Endodermal cell (in vitro differentiated cells): ENCODE measurements at regions not wholly inside any gene's neighbourhood (a gene's known extent, or its start where the extent isn't known, plus 50 kb on each side); places are given as distances from the start of the nearest gene placed in this dataset.

Experiments used
- DNase-seq: peaks from one replicate; pipeline ENCODE4 v3.0.0-alpha.2; 2017
- H3K27ac ChIP-seq: 2 replicates; pipeline ENCODE4 v1.5.1; 2013; ENCODE audit warnings: mild to moderate bottlenecking, low read depth, low read length, moderate library complexity
- H3K27me3 ChIP-seq: 2 replicates; pipeline ENCODE4 v1.6.1; 2013; ENCODE audit warnings: mild to moderate bottlenecking, low read length, moderate library complexity; ENCODE audit not compliant: insufficient read depth, control insufficient read depth, poor library complexity, severe bottlenecking
- H3K36me3 ChIP-seq: 2 replicates; pipeline ENCODE4 v1.7.0; 2013; ENCODE audit warnings: mild to moderate bottlenecking, low read length, moderate library complexity; ENCODE audit not compliant: control insufficient read depth, insufficient read depth
- H3K4me1 ChIP-seq: one replicate; pipeline ENCODE4 v1.7.0; 2013; ENCODE audit warnings: low read length; ENCODE audit not compliant: control insufficient read depth, insufficient read depth
- H3K4me3 ChIP-seq: 2 replicates; pipeline ENCODE4 v1.5.1; 2013; ENCODE audit warnings: mild to moderate bottlenecking, low read length, moderate library complexity
- H3K9ac ChIP-seq: 2 replicates; pipeline ENCODE4 v1.6.1; 2013; ENCODE audit warnings: mild to moderate bottlenecking, low read length, moderate library complexity; ENCODE audit not compliant: poor library complexity, severe bottlenecking; ENCODE audit errors: extremely low read depth
- H3K9me3 ChIP-seq: 2 replicates; pipeline ENCODE4 v1.6.1; 2013; ENCODE audit warnings: mild to moderate bottlenecking, low read length, moderate library complexity; ENCODE audit not compliant: control insufficient read depth
- H3K27ac Mint-ChIP-seq: 2 replicates; pipeline ENCODE4 v1.8.0; 2020; ENCODE audit warnings: mixed read lengths
- H3K27me3 Mint-ChIP-seq: 2 replicates; pipeline ENCODE4 v1.8.0; 2021; ENCODE audit warnings: mild to moderate bottlenecking, mixed read lengths; ENCODE audit not compliant: insufficient read depth
- H3K36me3 Mint-ChIP-seq: 2 replicates; pipeline ENCODE4 v1.8.0; 2020; ENCODE audit warnings: low read depth, mixed read lengths
- H3K4me1 Mint-ChIP-seq: 2 replicates; pipeline ENCODE4 v1.8.0; 2020; ENCODE audit warnings: mixed read lengths
- H3K4me3 Mint-ChIP-seq: 2 replicates; pipeline ENCODE4 v1.8.0; 2020; ENCODE audit warnings: mild to moderate bottlenecking, moderate library complexity, mixed read lengths
- H3K9me3 Mint-ChIP-seq: 2 replicates; pipeline ENCODE4 v1.8.0; 2020; ENCODE audit warnings: mild to moderate bottlenecking, mixed read lengths
- CTCF ChIP-seq: fragments of 200-600 bp; sonication (generic); conservative IDR thresholded peaks from 2 replicates; pipeline ENCODE4 v1.5.0; 2021; ENCODE audit warnings: antibody characterized with exemption, mild to moderate bottlenecking
- WGBS, 2 experiments: methylation state at CpG; one replicate each; pipeline versions ENCODE4 v1.1.5 to v1.1.7; 2013; ENCODE audit warnings: missing lambda C conversion rate in 2 of 2, mixed read lengths in 1 of 2; ENCODE audit not compliant: insufficient coverage in 1 of 2, insufficient read length in 1 of 2; 5-methylcytosine and 5-hydroxymethylcytosine counted together

- no peaks in the 10 kb centered on the region for H3K36me3 ChIP-seq
- H3K4me1 ChIP-seq = no peaks in the 10 kb centered on the region
- H3K9me3 ChIP-seq = no peaks in the 10 kb centered on the region
- no peaks in the 10 kb centered on the region for H3K27me3 ChIP-seq
- DNase-seq = no peak
- H3K9ac ChIP-seq = no peak overlapping the region
- Mint-ChIP-seq H3K27ac (peak overlapping the region; percentile 44), H3K27me3 (peaks cover 11% of the 10 kb centered on the region), H3K4me1 (peaks cover 28% of the 10 kb centered on the region), H3K36me3 (no peaks in the 10 kb centered on the region), H3K9me3 (no peaks in the 10 kb centered on the region), H3K4me3 (no peak overlapping the region)
- no peak overlapping the region for H3K27ac ChIP-seq
- no peak for TF ChIP-seq CTCF
- 82 to 100% methylated on average over 1 to 5 of the region's 6 CpGs for WGBS, 2 experiments
- no peak overlapping the region for H3K4me3 ChIP-seq
Observed at GRCh38 chr11:8329336-8329735, 65.7 kb upstream of the LMO1 start.

- Histone ChIP-seq H3K27me3 (no peaks in the 10 kb centered on the region), H3K9me3 (no peaks in the 10 kb centered on the region), H3K4me1 (no peaks in the 10 kb centered on the region), H3K27ac (no peak overlapping the region), H3K9ac (no peak overlapping the region), H3K36me3 (no peaks in the 10 kb centered on the region), H3K4me3 (no peak overlapping the region)
- Mint-ChIP-seq H3K4me1 (peaks cover 28% of the 10 kb centered on the region), H3K4me3 (no peak overlapping the region), H3K9me3 (no peaks in the 10 kb centered on the region), H3K36me3 (no peaks in the 10 kb centered on the region), H3K27me3 (peaks cover 11% of the 10 kb centered on the region), H3K27ac (peak overlapping the region; percentile 44)
- TF ChIP-seq CTCF = peak; percentile 95
- 16 to 21% methylated on average over 5 to 11 of the region's 11 CpGs for WGBS, 2 experiments
- peak; percentile 98 for DNase-seq
Observed at GRCh38 chr11:8328848-8329330, 65.2 kb upstream of the LMO1 start.

GRCh38 chr11:8328231-8328794 lies 64.6 kb upstream of the LMO1 start:
- no peak for TF ChIP-seq CTCF
- no peaks in the 10 kb centered on the region for H3K36me3 ChIP-seq
- H3K27ac Mint-ChIP-seq = peak overlapping the region; percentile 44

More at GRCh38 chr11:8328231-8328794, 64.6 kb upstream of the LMO1 start:
- no peaks in the 10 kb centered on the region for H3K9me3 Mint-ChIP-seq
- Histone ChIP-seq H3K27me3 (no peaks in the 10 kb centered on the region), H3K4me1 (no peaks in the 10 kb centered on the region), H3K27ac (no peak overlapping the region), H3K9me3 (no peaks in the 10 kb centered on the region), H3K4me3 (no peak overlapping the region), H3K9ac (no peak overlapping the region)
- H3K27me3 Mint-ChIP-seq = peaks cover 11% of the 10 kb centered on the region
- no peaks in the 10 kb centered on the region for H3K36me3 Mint-ChIP-seq
- no peak overlapping the region for H3K4me3 Mint-ChIP-seq
- H3K4me1 Mint-ChIP-seq = peaks cover 24% of the 10 kb centered on the region
- WGBS, 2 experiments = 90% methylated on average over 7 of the region's 7 CpGs; no CpG with 5 or more reads in 1 of the 2 experiments
- no peak for DNase-seq
